GM03348 (cell line): ENCODE measurements at regions not wholly inside any gene's neighbourhood (a gene's known extent, or its start where the extent isn't known, plus 50 kb on each side); places are given as distances from the start of the nearest gene placed in this dataset.

Source experiments
- DNase-seq: peaks from one replicate; pipeline ENCODE4 v3.0.0; 2012; ENCODE audit warnings: low spot score

- no peak for DNase-seq
Measured at GRCh38 chr2:64338910-64339500, 115.0 kb upstream of the LGALSL start.

GRCh38 chr2:64341461-64341860, 112.5 kb upstream of the LGALSL start:
- no peak for DNase-seq

GRCh38 chr2:64342195-64343099, 111.5 kb upstream of the LGALSL start:
- no peak for DNase-seq

GRCh38 chr2:64344999-64345576, 108.9 kb upstream of the LGALSL start:
- no peak for DNase-seq

- DNase-seq: no peak
Measured at GRCh38 chr2:64345998-64346397, 108.0 kb upstream of the LGALSL start.

GRCh38 chr2:64348386-64349130, 105.4 kb upstream of the LGALSL start:
- DNase-seq: peak; percentile 35

GRCh38 chr2:64349131-64349530, 104.8 kb upstream of the LGALSL start:
- DNase-seq: no peak

- no peak for DNase-seq
Measured at GRCh38 chr2:64350996-64351395, 103.0 kb upstream of the LGALSL start.

GRCh38 chr2:64352292-64352691, 101.7 kb upstream of the LGALSL start:
- no peak for DNase-seq

GRCh38 chr2:64354857-64355680, 98.9 kb upstream of the LGALSL start:
- DNase-seq: peak; percentile 68

- DNase-seq: no peak
Measured at GRCh38 chr2:64356906-64357305, 97.1 kb upstream of the LGALSL start.

GRCh38 chr2:64359171-64359891, 94.6 kb upstream of the LGALSL start:
- DNase-seq: no peak

GRCh38 chr2:64359892-64360657, 93.9 kb upstream of the LGALSL start:
- DNase-seq: peak; percentile 90

GRCh38 chr2:64361151-64361938, 92.6 kb upstream of the LGALSL start:
- no peak for DNase-seq

- DNase-seq: no peak
Measured at GRCh38 chr2:64362562-64363026, 91.4 kb upstream of the LGALSL start.

GRCh38 chr2:64363140-64363539, 90.8 kb upstream of the LGALSL start:
- DNase-seq: no peak

- no peak for DNase-seq
Measured at GRCh38 chr2:64363848-64364247, 90.1 kb upstream of the LGALSL start.

- no peak for DNase-seq
Measured at GRCh38 chr2:64367444-64368232, 86.3 kb upstream of the LGALSL start.
